ENCODE measurements at regions not wholly inside any gene's neighbourhood (a gene's known extent, or its start where the extent isn't known, plus 50 kb on each side); places are given as distances from the start of the nearest gene placed in this dataset.

DNA sequence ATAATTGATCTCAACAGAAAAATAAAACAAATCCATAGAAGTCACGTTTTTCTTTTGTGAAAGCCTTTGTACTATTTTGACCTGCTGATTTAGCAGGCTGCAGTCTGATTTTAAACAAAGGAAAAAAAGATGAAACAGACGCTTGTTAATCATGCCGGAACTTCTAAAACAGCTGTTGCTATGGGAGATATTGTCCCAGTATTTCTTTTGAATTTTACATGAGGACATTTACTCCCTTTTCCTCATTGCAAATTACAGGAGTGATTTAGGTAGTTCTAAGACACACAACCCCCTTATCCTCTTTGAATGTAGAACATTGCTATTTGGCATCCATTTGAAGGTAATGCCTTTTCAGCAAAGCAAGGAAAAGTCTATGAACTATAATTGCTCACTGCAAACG is 416.1 kb downstream of the BCKDHB start:
- TF ChIP-seq, protein P1, sequence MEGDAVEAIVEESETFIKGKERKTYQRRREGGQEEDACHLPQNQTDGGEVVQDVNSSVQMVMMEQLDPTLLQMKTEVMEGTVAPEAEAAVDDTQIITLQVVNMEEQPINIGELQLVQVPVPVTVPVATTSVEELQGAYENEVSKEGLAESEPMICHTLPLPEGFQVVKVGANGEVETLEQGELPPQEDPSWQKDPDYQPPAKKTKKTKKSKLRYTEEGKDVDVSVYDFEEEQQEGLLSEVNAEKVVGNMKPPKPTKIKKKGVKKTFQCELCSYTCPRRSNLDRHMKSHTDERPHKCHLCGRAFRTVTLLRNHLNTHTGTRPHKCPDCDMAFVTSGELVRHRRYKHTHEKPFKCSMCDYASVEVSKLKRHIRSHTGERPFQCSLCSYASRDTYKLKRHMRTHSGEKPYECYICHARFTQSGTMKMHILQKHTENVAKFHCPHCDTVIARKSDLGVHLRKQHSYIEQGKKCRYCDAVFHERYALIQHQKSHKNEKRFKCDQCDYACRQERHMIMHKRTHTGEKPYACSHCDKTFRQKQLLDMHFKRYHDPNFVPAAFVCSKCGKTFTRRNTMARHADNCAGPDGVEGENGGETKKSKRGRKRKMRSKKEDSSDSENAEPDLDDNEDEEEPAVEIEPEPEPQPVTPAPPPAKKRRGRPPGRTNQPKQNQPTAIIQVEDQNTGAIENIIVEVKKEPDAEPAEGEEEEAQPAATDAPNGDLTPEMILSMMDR (IDR thresholded peaks at IDR 0.05): no peak
- no peak for TF ChIP-seq ZFX (IDR thresholded peaks at IDR 0.05; ENCODE audit: borderline replicate concordance)

All from 22Rv1 (cell line).